SK-N-SH (cell line): ENCODE measurements at regions not wholly inside any gene's neighbourhood (a gene's known extent, or its start where the extent isn't known, plus 50 kb on each side); places are given as distances from the start of the nearest gene placed in this dataset.

Source experiments
- CTCF ChIA-PET: fragments of 300-600, 350-600 bp; formaldehyde crosslinking; extraction: SDS; loops from one replicate; lab custom pipeline; 2021; lab: Yijun Ruan, JAX
- POLR2A ChIA-PET: fragments of 350-600 bp; sonication (Branson Sonifier 250); formaldehyde crosslinking; extraction: SDS; loops from one replicate; lab custom pipeline; 2020; ENCODE audit warnings: antibody characterized with exemption, inconsistent platforms; lab: Yijun Ruan, JAX
- DNase-seq: peaks from one replicate; pipeline ENCODE4 v3.0.0; 2012
- H2AFZ ChIP-seq: fragments of 200-600 bp; sonication (generic); 2 replicates; pipeline ENCODE4 v1.8.1; 2016; ENCODE audit warnings: antibody characterized with exemption, mild to moderate bottlenecking, low read depth
- H3F3A ChIP-seq: fragments of 200-600 bp; sonication (generic); replicated peaks from 2 replicates; pipeline ENCODE3; 2016; ENCODE audit warnings: antibody characterized with exemption, mild to moderate bottlenecking; ENCODE audit not compliant: insufficient read depth
- H3K27ac ChIP-seq, 2 experiments: fragments of 200-500 bp in 1 of 2; fragments of 200-600 bp in 1 of 2; sonication (Bioruptor generic) in 1 of 2; sonication (generic), shearing (Covaris generic) in 1 of 2; 2 replicates each; pipeline versions ENCODE4 v1.5.1 to v1.6.1; 2014 to 2016; ENCODE audit warnings: low read depth in 2 of 2, inconsistent platforms in 1 of 2, low read length in 1 of 2, mild to moderate bottlenecking in 1 of 2, mixed read lengths in 1 of 2
- H3K27me3 ChIP-seq: fragments of 200-600 bp; sonication (generic), shearing (Covaris generic); 2 replicates; pipeline ENCODE4 v1.6.1; 2016; ENCODE audit warnings: mixed run types; ENCODE audit not compliant: insufficient read depth
- H3K36me3 ChIP-seq, 2 experiments: fragments of 200-500 bp in 1 of 2; fragments of 200-600 bp in 1 of 2; sonication (Bioruptor generic) in 1 of 2; sonication (generic) in 1 of 2; replicated peaks in 1 of 2; 2 replicates each; pipeline versions ENCODE3 to v1.5.1; 2014 to 2016; ENCODE audit warnings: low read length in 1 of 2, mild to moderate bottlenecking in 1 of 2; ENCODE audit not compliant: insufficient read depth in 2 of 2, control insufficient read depth in 1 of 2
- H3K4me1 ChIP-seq, 2 experiments: fragments of 200-500 bp in 1 of 2; fragments of 200-600 bp in 1 of 2; sonication (Bioruptor generic) in 1 of 2; sonication (generic), shearing (Covaris generic) in 1 of 2; 2 replicates each; pipeline versions ENCODE4 v1.5.1 to v1.6.1; 2014 to 2016; ENCODE audit warnings: low read depth in 1 of 2, low read length in 1 of 2, mixed run types in 1 of 2; ENCODE audit not compliant: insufficient read depth in 2 of 2, control insufficient read depth in 1 of 2
- H3K4me2 ChIP-seq: fragments of 200-600 bp; sonication (generic), shearing (Covaris generic); 2 replicates; pipeline ENCODE4 v1.6.1; 2017; ENCODE audit warnings: mixed run types
- H3K4me3 ChIP-seq, 2 experiments: fragments of 200-500 bp in 1 of 2; fragments of 200-600 bp in 1 of 2; sonication (Bioruptor generic) in 1 of 2; sonication (generic), shearing (Covaris generic) in 1 of 2; 2 replicates each; pipeline versions ENCODE4 v1.5.1 to v1.8.1; 2014 to 2016; ENCODE audit warnings: low read depth in 2 of 2, inconsistent platforms in 1 of 2, low read length in 1 of 2, mild to moderate bottlenecking in 1 of 2, mixed read lengths in 1 of 2, moderate library complexity in 1 of 2
- H3K79me2 ChIP-seq: fragments of 200-600 bp; sonication (generic); 2 replicates; pipeline ENCODE4 v1.8.1; 2017; ENCODE audit warnings: mild to moderate bottlenecking; ENCODE audit not compliant: insufficient read depth
- H3K9ac ChIP-seq: fragments of 200-600 bp; sonication (generic); 2 replicates; pipeline ENCODE4 v1.6.1; 2017; ENCODE audit warnings: mixed run types
- H3K9me2 ChIP-seq: fragments of 200-600 bp; sonication (generic); 2 replicates; pipeline ENCODE4 v1.6.1; 2017; ENCODE audit warnings: mixed run types
- H3K9me3 ChIP-seq: fragments of 200-600 bp; sonication (generic); 2 replicates; pipeline ENCODE4 v1.6.1; 2017; ENCODE audit warnings: mixed run types, mild to moderate bottlenecking, moderate library complexity
- H4K20me1 ChIP-seq: fragments of 200-600 bp; sonication (generic); 2 replicates; pipeline ENCODE4 v1.6.1; 2017; ENCODE audit warnings: mild to moderate bottlenecking, mixed run types; ENCODE audit not compliant: insufficient read depth
- EP300 ChIP-seq, 2 experiments: IDR thresholded peaks; 2 replicates each; pipeline versions ENCODE4 v1.4.0 to v1.6.1; 2012; ENCODE audit warnings: borderline replicate concordance in 1 of 2, low read depth in 1 of 2, low read length in 1 of 2
- FOXJ3 ChIP-seq: sonication (generic); formaldehyde crosslinking; IDR thresholded peaks from 2 replicates; pipeline ENCODE4 v1.5.1; 2020; ENCODE audit warnings: mild to moderate bottlenecking, missing genetic modification reagents
- GABPA ChIP-seq: IDR thresholded peaks from 2 replicates; pipeline ENCODE4 v1.4.0; 2012; ENCODE audit warnings: low read depth, mild to moderate bottlenecking
- GATA2 ChIP-seq: sonication (generic); formaldehyde crosslinking; IDR thresholded peaks from 2 replicates; pipeline ENCODE4 v1.5.0; 2020; ENCODE audit warnings: mild to moderate bottlenecking, missing genetic modification reagents
- RCOR1 ChIP-seq: fragments of 150-350 bp; IDR thresholded peaks from 2 replicates; pipeline ENCODE4 v1.6.1; 2017; ENCODE audit warnings: antibody characterized with exemption, low read length
- RXRA ChIP-seq: IDR thresholded peaks from 2 replicates; pipeline ENCODE4 v1.4.0; 2012; ENCODE audit warnings: low read depth, mild to moderate bottlenecking, borderline replicate concordance
- YY1 ChIP-seq: IDR thresholded peaks from 2 replicates; pipeline ENCODE4 v1.4.0; 2012; ENCODE audit warnings: low read depth, mild to moderate bottlenecking
- WGBS: methylation state at CpG from one replicate; pipeline ENCODE4 v1.1.6; 2017; ENCODE audit warnings: low lambda C conversion rate; 5-methylcytosine and 5-hydroxymethylcytosine counted together
- TF ChIP-seq, protein P1 (sequence below): fragments of 150-350 bp; IDR thresholded peaks from 2 replicates; pipeline ENCODE4 v1.6.1; 2016; ENCODE audit warnings: mild to moderate bottlenecking, low read depth, low read length
- TF ChIP-seq, protein P2 (sequence below): IDR thresholded peaks from 2 replicates; pipeline ENCODE4 v1.4.0; 2012; ENCODE audit warnings: low read depth
- TF ChIP-seq, protein P3 (sequence below): fragments of 150-350 bp; IDR thresholded peaks from 2 replicates; pipeline ENCODE4 v1.6.1; 2017; ENCODE audit warnings: antibody characterized with exemption, low read length, low read depth, borderline replicate concordance

DNA sequence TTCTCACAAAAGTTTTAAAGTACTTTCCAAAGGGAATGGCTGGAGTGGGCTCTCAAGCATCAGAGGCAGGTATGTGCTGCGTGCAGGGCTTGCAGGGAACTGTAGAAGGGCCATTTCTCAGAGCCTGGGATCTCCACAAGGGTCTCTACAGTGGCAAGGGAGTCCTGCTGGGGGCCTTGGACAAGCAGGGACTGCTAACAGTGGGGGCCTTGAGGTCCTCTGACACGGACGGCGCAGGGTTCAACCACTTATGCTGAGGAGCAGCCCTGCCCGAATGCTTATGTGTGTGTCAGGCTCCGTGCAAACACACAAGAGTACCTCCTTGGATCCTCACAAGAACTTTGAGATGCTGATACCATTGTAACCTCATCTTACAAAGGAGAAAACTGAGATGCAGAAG lies 342.1 kb upstream of the COBL start:
- Histone ChIP-seq H3F3A (no peaks in the 10 kb centered on the region), H3K27me3 (no peaks in the 10 kb centered on the region), H2AFZ (no peak overlapping the region), H3K9ac (no peak overlapping the region), H3K36me3 (no peaks in the 10 kb centered on the region), H3K79me2 (no peaks in the 10 kb centered on the region), H4K20me1 (no peaks in the 10 kb centered on the region), H3K27ac (no peak overlapping the region), H3K4me3 (no peak overlapping the region), H3K9me2 (no peaks in the 10 kb centered on the region), H3K4me1 (no peaks in the 10 kb centered on the region), H3K9me3 (no peaks in the 10 kb centered on the region), H3K4me2 (no peak overlapping the region)
- no peak for DNase-seq
- TF ChIP-seq GABPA (no peak), YY1 (no peak), RCOR1 (no peak)
- 32% methylated on average over 6 of the region's 6 CpGs for WGBS
- ChIA-PET POLR2A (no interaction called here), CTCF (no interaction called here)

DNA sequence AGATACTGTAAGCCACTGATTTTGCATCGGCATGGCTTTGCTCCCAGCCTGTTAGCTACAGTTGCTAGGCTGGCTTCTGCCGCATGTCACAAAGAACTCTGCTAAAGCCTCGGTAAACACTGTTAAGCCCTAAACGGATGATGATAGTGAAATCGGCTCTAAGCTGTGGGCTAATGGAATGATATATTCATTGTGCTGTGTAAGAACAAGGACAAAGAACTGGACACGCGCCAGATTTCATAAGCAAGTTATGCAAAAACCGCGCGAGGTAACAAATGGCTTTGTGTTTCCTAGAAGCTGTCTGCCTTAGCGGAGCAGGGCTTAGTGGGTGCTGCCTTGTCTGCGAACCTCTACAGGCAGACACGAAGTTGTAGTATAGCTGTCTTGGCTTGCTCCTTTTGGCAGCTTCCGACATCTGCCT lies 331.3 kb upstream of the COBL start:
- whole genome bisulfite sequencing = 20% methylated on average over 13 of the region's 14 CpGs
- DNase-seq = peak; percentile 36
- no peaks in the 10 kb centered on the region for H3K79me2 ChIP-seq
- H3K9me2 ChIP-seq = no peaks in the 10 kb centered on the region
- no peaks in the 10 kb centered on the region; a peak in 1 of 4 replicates for H3K4me1 ChIP-seq
- ChIA-PET CTCF (interaction anchor here (1.0 to 1.4 kb wide), 2 partner anchors 10 to 217 kb away, joined by 3 to 4 read pairs; no protein-coding TSS in a partner anchor), POLR2A (no interaction called here)
- no peak overlapping the region for H3K27ac ChIP-seq
- H3K4me2 ChIP-seq = no peak overlapping the region
- H3K9ac ChIP-seq = no peak overlapping the region
- H3K36me3 ChIP-seq = no peaks in the 10 kb centered on the region
- no peaks in the 10 kb centered on the region for H4K20me1 ChIP-seq
- H3K27me3 ChIP-seq = no peaks in the 10 kb centered on the region
- no peaks in the 10 kb centered on the region for H3F3A ChIP-seq
- H2AFZ ChIP-seq = no peak overlapping the region
- TF ChIP-seq, protein P1, sequence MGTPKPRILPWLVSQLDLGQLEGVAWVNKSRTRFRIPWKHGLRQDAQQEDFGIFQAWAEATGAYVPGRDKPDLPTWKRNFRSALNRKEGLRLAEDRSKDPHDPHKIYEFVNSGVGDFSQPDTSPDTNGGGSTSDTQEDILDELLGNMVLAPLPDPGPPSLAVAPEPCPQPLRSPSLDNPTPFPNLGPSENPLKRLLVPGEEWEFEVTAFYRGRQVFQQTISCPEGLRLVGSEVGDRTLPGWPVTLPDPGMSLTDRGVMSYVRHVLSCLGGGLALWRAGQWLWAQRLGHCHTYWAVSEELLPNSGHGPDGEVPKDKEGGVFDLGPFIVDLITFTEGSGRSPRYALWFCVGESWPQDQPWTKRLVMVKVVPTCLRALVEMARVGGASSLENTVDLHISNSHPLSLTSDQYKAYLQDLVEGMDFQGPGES = no peak
- TF ChIP-seq, protein P2, sequence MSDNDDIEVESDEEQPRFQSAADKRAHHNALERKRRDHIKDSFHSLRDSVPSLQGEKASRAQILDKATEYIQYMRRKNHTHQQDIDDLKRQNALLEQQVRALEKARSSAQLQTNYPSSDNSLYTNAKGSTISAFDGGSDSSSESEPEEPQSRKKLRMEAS = no peak
- TF ChIP-seq EP300 (IDR thresholded peaks at IDR 0.05; ENCODE audit: borderline replicate concordance in 1 of 2, low read depth in 1 of 2, low read length in 1 of 2) (no peak), FOXJ3 (no peak), YY1 (no peak), GATA2 (CRISPR knock-in tag) (0 out of 2 replicates have a peak, but pooled peaks have one; percentile 9), RXRA (no peak)
- TF ChIP-seq, protein P3, sequence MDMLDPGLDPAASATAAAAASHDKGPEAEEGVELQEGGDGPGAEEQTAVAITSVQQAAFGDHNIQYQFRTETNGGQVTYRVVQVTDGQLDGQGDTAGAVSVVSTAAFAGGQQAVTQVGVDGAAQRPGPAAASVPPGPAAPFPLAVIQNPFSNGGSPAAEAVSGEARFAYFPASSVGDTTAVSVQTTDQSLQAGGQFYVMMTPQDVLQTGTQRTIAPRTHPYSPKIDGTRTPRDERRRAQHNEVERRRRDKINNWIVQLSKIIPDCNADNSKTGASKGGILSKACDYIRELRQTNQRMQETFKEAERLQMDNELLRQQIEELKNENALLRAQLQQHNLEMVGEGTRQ = no peak
- H3K4me3 ChIP-seq = no peak overlapping the region
- no peaks in the 10 kb centered on the region; the same call in 1 of the 2 replicates for H3K9me3 ChIP-seq
